ENCODE measurements at regions not wholly inside any gene's neighbourhood (a gene's known extent, or its start where the extent isn't known, plus 50 kb on each side); places are given as distances from the start of the nearest gene placed in this dataset.

DNA sequence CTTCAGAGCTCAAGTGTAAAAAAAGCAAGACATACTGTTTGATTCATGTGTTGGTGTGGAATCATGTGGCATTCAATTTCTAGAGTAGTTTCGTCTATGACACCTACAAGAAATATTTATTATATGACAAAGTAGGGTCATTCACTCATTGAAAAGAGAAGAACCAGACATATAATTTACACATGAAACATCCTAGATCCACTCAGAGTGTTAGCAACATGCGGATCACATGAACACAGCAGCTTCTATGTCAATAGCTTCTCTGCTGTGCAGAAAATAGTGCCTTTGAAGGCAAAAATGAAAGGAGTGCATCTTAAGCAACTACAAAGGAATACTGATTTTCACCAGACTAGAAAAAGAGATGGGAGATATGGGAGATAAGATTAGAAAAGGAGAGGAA lies 569.8 kb downstream of the RPS29 start:
- DNase-seq (ENCODE audit: low spot score), result no peak

DNA sequence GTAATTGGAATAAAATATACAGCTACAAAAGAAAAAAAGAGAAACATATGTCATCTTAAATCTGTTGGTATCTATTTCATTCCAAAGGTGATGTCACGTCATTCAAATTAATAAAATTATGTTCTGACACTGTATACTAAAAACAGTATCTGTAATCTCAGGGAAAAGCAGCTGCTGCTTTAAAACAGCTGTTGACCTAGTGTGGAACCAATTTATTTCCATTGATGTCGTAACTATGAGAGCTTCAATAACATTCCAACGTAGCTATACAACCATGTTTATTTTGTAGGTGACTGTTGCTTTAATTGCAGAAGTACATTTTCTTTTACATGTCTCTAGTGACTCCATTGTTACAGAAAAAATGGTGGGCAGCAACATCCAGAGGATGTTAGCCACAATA lies 571.7 kb downstream of the RPS29 start:
- DNase-seq (ENCODE audit: low spot score), result no peak

DNA sequence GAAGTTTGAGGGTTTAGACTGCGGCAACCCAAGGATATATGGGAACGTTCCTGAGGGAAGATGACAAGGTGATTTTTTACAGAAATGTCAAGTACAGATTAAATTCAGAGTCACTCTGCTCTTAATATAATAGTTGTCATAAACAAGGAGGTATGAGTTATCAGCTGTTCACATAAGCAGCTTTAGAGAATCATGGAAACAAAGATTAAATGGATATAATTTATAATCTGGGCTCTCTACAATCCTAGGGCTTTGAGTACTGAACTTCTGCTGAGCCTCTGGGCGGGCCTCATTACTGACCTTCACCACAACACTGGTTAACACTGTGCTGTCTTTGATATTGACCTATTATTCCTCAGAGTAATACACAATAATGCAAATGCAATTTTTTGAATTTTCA lies 577.8 kb downstream of the RPS29 start:
- no peak for DNase-seq (ENCODE audit: low spot score)

DNA sequence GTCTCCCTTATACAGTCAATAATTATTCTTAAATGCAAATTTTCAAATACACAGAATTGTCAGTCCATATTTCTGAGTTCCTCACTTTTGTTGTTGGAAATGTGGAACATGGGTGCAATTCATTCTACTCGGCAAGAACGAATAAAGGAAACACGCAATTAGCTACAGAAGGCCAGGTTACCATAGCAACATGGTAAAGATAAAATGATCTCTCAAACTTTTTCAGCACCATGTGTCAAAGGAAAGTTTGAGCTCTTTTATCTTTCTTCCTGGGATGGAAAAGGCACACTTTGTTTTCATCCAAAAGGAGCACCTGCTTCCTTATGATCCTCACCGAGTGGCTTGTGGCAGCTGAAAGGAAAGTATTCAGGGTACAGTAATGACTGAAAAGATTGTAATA lies 595.0 kb downstream of the RPS29 start:
- DNase-seq (ENCODE audit: low spot score), result no peak

DNA sequence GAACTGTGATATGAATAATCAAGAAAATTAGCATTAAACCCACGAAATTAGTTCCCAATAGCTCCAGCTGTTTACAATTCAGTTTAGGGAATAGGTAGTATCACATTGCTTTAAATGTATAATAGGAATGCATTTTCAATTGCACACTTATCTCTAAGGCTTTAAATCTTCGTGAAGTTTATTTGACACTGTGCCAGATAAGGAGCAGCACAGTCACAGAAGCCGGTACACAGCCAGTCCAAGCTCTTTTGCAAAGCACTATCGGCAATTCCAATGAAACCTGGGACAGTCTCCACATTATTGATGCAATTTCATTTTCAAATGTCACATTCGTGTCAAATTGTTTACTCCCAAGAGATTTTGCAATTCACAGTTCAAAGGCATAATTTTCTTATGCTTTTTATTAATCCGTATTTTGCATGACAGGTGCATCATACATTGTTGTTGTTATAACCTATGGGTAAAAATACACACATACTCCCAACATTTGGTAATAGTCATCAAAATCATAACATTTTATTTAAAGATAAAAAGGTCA lies 602.8 kb downstream of the RPS29 start:
- no peak for DNase-seq (ENCODE audit: low spot score)

DNA sequence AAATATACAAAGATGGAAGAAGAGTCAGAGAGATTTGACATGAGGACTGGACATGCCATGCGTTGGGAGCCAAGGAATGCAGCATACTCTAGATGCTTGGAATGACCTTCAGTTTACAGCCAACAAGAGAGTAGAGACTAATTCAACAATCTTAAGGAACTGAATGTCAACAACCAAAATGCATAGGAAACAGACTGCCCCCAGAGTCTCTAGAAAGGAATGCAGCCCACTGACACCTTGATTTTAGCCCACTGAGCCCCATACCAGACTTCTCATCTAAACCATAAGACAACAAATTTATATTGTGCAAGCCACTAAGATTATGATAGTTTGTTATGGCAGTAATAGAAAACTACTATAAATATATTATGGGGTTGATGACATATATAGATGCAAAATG lies 611.2 kb downstream of the RPS29 start:
- no peak for DNase-seq (ENCODE audit: low spot score)

DNA sequence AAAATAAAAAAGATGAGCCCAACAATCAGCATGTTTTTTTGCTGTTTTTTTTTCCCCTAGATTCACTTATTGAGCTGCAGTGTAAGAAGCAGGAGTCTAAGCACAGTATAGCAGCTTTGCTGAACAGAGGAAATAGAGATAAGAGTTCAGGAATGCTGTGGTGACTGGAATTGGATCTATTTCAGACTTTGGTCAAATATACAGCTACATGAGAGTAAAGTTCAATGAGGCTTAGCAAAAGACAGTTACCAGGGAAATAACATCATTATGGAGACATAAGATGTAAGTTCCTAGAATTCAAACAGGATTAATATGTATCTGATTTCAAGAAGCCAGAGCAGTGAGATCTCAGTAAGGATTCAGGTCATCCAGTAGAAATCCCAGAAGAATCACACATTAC lies 613.0 kb downstream of the RPS29 start:
- no peak for DNase-seq (ENCODE audit: low spot score)

DNA sequence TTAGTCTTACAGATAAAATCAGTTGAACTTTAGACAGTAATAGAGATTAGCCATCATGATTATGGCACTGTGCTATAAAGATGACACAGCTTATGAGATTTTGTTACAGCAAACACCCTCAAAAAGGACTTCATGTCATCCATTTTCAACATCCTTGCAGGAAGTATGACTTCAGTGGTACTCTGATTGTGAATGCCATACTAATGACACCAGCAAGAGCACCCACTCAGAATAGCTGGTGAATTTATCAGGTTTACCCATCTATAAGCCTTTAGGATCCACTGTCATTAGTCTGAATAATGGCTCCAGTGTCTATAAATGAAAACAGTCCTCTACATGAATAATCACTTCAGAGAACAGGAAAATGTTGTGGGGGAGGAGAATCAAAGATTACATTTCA lies 615.2 kb downstream of the RPS29 start:
- DNase-seq (ENCODE audit: low spot score), result no peak

DNA sequence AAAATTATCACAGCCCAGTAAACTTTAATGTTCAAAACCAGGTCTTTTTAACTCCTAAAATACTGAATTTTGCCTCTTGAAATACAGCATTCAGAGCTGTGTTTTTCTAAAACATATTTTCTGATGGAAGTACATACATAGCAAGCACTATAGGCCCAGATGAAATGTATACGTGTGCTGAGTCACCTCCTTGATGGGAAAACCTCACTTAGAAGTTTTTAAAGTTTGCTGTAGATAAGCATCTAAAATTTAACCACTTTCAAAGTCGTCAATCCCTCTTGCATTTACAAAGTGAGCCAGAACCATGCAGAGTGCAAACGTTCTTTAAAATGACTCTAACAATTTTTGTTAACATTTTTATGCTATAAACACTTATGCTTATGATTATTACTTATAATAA lies 618.8 kb downstream of the RPS29 start:
- no peak for DNase-seq (ENCODE audit: low spot score)

DNA sequence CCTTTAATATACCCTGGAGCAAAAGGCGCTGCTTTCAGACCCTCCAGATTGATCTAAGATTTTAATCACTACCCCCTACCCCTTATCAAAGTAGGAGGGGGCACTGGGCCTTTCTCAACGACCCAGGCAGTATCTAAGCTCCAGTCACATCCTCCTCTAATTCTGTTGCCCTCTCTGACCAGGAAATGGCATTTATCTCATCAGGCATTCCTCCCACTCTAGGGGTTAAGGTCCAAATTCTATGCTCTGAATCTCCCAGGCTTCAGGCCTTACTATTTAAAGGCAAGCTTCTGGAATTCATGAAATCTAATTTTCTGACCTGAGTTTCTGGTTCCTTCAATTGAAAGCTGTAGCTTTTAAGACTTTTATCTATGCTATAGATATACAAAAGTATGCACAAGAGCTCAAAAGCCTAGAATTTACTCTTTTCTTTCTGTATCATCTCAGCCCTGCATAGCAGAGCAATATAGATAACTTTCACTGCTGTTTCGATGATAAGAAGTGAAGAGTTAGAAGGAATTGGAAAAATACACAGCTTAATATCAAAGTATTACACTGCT lies 622.9 kb downstream of the RPS29 start:
- DNase-seq (ENCODE audit: low spot score), result no peak

DNA sequence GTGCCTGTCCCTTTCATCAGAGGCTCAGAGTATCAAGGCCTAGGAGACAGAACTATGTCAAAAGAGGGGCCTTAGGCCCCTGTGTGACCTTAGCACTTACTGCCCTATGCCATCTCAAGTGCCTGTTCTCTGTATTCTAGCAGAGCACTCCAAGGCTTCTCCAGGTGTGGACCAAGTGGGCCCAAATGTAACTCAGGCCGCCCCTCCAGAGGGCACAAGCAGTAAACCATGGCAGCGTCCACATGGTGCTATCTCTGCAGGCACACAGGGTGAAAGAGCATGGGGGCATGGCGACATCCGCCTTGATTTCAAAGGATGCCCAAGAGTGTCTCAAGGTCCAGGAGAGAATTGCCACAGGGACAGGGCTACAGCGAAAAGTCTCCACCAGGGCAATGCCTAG lies 628.7 kb downstream of the RPS29 start:
- no peak for DNase-seq (ENCODE audit: low spot score)

DNA sequence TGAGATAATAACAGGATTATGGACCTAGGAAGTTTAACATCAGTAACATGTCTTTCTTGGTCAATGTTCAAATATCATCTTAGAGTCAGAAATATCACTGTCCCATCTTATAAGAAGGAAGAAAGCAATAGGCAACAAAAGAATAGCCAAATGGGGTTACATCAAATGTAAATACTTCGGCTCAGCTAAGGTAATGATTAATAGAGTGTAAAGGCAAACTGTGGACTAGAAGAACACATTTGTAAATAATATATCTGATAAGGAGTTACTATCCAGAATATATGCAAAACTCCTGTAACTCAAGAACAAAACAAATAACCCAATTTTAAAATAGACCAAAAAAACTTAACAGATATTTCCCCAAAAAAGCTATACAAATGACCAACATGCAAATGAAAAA lies 630.3 kb downstream of the RPS29 start:
- no peak for DNase-seq (ENCODE audit: low spot score)

DNA sequence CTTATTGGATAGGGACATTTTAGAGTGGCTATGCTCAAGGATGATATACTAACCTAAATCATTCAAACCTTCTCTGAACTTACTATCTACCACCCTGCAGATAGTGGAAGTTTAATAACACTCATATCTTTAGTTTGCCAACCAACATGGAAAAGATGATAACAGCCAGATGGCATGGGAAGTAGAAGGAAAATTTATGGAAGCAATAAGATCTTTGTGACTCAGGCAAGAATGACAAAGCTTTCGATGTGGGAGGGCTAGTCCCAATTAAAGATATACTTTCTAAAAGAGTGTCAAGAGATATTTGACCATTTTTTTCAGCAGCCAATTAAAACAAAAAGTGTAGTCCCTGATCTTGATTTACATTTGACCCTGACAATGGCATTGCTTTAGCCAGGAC lies 631.7 kb downstream of the RPS29 start:
- DNase-seq (ENCODE audit: low spot score), result no peak

DNA sequence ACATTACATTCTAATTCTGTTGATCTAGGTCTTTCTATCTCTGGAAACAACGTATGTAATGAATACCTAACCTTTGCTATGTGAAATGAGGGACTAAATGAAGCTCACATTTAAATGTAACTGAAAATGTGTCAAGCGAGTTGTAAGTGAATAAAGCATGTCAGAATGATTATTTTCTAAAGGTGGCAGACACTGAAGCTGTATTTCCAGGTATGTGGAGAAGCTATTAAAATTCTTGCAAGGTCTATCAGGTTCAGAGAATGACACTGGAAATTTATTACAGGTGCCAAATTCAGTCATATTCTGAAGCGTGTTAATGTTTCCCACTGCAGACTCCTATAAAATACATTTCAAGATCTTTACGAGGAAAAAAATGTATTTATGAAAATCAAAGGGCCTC lies 641.4 kb downstream of the RPS29 start:
- DNase-seq (ENCODE audit: low spot score), result no peak

DNA sequence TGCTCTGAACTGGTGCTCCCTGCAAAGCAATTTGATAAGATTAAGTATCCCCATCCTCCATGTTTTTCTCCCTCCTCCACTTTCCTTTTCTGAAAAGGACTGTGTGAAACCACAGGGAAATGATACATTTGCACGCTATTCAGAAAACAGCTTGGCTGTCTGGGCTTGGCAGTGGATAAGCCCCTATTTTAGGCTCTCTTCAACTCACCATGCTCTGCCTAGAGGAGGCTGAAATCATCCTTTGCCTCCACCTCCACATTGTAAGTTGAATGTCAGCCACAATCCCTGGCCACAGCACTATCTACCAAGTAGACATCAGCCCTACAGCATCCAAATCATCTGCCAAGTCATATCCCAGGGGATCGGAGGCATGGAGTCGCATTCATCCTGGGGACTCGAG lies 642.3 kb downstream of the RPS29 start:
- no peak for DNase-seq (ENCODE audit: low spot score)

DNA sequence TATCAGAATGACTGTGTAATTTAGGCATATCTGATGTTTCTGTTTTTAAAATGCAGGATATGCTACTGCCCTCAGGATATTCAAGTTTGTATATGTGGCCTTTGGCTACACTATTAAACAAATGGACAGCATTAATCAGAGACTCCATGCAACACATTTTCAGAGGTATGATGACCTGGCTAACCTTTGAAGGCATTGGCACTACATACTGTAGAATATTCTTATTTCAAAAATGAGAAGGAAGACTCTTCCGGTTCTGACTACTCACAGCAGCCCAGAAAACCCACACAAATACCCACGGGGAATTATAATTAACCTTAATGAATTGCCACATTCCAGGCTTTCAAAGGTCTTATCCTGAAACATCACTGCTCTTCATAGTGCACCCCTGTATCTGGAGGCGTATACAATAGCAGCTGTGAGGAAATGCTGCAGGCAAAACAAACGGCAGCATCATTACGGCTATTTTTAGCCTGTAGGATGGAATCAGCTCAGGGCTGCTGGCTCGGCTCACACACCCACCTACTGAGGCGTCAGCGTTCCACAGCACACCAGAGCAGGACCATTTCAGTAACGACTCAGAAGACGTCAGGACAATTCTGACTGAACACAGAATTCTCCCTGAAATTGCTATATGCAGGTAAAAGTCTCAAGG lies 648.5 kb downstream of the RPS29 start:
- no peak for DNase-seq (ENCODE audit: low spot score)

DNA sequence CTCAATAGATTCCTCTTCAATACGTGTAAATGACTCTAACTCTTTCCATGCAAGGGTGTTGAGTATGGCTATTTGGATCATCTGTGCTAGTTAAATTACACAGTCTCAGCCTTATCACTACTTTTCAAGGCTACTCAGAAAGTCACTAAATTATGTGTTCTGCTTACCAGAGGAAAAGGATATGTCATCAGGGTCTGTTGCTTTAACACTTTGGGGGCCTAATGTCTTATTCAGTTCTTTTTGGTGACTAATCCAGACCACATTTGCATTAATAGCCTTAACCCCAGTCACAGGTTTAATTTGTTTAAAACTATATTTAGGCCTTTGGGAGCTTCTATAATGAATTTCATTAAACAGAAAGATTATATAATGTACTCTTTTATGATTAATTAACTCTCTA lies 649.3 kb downstream of the RPS29 start:
- no peak for DNase-seq (ENCODE audit: low spot score)

DNA sequence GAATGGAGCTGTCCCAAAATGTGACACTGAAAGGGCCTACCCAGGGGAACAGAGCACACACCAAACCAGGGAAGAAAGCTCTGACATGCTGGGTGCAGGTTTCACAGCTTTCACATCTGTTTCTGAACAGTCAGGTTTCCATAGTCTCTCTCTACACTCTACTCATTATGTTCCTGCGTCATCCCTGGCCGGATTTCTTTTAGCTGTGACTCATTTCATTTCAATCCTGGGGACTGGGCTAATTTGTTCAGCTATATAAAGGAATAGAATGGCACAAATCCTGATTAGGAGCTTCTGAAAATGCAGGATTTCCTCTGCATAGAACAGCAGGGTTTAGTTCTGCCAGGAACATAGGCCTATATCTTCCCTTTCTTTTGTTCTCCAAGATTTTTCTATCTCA lies 649.8 kb downstream of the RPS29 start:
- DNase-seq (ENCODE audit: low spot score), result no peak

DNA sequence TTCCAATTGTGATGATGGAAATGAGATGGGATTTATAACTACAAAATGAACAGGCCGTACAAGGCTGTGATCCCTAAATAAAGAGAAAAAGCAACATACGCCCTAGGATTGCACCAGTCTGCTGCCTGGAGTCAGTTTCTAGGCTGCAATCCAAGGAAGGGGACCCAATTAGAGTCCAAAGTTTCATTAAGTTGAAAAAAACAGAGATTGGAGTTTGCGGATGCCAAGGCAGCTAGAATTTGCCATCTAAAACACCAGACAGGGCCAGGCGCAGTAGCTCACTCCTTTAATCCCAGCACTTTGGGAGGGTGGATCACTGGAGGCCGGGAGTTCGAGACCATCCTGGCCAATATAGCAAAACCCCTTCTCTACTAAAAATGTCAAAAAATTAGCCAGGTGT lies 661.0 kb downstream of the RPS29 start:
- DNase-seq (ENCODE audit: low spot score), result no peak

DNA sequence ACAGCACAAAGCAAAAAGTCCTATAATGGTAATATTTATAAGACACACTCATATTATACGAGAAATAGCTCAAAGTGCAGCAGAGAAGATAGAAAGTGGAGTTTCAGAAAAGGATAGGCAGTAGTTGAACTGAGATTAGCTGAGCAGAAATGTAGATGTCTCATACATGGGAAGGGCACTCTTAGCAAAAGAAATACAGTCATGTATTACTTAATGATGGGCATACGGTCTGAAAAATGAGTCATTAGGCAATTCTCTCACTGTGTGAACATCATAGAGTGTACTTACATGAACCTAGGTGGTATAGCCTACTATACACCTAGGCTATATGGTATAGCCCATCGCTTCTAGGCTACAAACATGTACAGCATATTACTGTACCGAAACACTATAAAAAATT lies 671.3 kb downstream of the RPS29 start:
- no peak for DNase-seq (ENCODE audit: low spot score)

DNA sequence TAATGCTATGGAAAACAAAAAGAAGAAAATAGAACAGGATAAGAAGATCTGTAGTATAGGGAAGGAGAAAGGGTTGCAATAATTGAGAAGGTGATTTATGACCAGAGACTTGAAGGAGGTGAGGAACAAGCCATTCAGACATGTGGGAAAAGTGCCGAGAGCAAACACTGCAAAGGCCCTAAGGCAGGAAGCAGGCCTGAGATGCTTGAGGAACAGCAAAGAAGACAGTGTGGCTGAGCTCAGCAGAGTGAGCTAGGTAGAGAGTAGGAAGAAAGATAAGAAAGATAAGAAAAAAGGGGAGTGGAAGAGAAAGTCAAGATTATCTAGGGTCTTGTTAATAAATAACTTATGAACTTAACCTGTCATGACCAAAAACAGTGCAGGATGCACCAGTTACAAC lies 671.8 kb downstream of the RPS29 start:
- no peak for DNase-seq (ENCODE audit: low spot score)

DNA sequence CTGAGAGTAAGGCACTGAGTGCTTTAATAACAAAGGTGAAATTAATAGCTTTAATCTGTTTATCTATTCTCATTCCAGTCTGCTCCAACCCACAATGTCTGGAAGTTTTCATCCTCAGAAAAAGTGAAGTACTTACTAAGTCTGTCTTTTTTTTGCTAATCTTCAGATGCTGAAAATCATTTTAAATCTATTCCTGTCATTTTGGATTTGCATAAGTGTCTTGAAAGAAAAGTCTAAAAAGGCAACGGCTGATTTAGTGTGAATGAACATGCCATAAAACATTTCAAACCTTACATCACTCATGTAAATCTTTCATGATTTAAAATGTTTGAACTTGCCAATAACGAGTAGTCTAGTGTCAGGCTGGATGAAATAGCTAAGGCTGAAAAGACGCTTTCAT lies 685.6 kb downstream of the RPS29 start:
- DNase-seq (ENCODE audit: low spot score), result no peak

DNA sequence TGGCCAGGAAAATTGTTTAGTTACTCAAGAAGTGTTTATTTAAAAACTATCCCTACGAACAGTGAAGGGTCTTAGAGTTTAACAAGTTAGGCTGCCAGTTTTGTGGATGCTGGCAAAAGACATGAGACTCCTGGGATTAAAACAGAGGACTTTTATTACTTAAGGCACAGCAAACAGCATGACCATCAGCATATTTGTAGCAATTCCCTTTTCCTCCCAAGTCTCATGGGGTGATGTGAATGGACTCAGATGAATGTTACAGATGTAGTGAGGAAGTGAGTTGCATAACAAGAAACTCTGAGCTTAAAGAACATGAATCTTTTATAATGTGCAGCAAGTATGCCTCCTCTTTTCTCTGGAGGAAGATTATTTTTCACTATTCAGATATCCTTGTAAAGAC lies 695.8 kb downstream of the RPS29 start:
- DNase-seq (ENCODE audit: low spot score), result no peak

DNA sequence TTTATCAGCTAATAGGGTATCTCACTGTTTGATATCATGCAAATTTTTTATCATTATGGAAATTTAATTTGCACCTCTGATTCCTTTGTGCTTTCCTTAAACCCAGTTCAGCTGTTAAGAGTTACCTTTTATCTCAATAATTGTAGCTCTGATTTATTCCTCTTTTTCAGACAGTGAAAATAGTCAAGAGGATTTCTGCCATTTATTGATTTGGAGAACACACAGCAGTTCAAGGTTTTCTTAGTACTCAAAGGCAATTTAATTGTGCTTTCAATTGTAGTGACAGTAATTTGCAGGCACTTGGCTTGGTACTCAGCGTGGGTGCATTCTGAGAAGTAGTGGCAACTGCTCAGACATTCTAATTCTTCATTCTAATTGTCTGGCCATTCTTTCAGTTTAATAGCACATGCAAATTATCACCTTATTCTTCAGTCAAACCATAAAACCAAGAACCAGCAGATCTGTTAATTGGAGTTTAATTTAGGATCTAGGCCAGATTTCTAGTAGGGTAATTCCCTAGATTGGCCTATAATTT lies 709.3 kb downstream of the RPS29 start:
- DNase-seq (ENCODE audit: low spot score), result no peak

All from left forelimb (tissue), 1 donor.